ENCODE measurements at regions not wholly inside any gene's neighbourhood (a gene's known extent, or its start where the extent isn't known, plus 50 kb on each side); places are given as distances from the start of the nearest gene placed in this dataset.

DNA sequence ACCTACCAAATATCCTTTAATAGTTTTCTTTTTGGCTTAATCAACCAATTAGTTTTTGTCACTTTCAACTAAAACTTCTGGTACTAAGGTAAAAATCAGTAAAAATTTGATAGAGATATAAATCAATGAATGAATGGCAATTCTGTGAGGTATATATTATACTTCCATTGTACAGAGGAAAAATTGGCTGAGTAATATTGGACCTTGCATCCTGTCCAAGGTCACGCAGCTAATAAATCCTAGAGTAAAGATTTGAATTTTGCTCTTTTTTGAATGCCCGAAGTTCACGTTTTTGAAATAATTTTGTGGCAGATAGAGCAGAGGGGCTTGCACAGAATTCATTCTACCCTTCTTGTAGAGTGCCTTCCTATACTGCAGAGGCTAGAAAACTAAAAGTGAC, 81.1 kb upstream of the ZNF280D start:
- no peak overlapping the region for H3K4me3 ChIP-seq (ENCODE audit: control insufficient read depth, low read depth, low read length)
- TF ChIP-seq, protein P1, sequence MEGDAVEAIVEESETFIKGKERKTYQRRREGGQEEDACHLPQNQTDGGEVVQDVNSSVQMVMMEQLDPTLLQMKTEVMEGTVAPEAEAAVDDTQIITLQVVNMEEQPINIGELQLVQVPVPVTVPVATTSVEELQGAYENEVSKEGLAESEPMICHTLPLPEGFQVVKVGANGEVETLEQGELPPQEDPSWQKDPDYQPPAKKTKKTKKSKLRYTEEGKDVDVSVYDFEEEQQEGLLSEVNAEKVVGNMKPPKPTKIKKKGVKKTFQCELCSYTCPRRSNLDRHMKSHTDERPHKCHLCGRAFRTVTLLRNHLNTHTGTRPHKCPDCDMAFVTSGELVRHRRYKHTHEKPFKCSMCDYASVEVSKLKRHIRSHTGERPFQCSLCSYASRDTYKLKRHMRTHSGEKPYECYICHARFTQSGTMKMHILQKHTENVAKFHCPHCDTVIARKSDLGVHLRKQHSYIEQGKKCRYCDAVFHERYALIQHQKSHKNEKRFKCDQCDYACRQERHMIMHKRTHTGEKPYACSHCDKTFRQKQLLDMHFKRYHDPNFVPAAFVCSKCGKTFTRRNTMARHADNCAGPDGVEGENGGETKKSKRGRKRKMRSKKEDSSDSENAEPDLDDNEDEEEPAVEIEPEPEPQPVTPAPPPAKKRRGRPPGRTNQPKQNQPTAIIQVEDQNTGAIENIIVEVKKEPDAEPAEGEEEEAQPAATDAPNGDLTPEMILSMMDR (IDR thresholded peaks at IDR 0.05; ENCODE audit: control insufficient read depth, insufficient read depth, low read depth, low read length, missing control alignments) = no peak
- DNase-seq (ENCODE audit: low read depth) = no peak

DNA sequence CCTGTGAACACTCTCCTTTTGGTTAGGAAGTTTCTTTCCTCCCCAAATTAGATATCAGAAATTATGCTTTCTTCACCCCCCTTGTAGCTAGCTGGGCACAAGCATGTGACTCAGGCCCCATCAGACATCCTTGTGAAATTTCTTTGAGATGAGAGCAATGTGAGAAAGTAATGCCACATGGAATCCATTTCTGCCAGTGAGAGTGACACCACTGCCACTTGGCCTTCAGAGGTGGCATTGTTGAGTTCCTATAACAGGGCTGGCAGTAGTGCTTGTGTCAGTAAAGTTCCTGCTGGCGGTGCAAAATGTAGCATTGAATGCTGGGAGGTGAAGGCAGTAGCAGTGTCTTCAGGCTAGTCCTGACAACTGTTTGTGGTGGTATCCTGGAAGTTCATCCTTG, 80.7 kb upstream of the ZNF280D start:
- no peak overlapping the region for H3K4me3 ChIP-seq (ENCODE audit: control insufficient read depth, low read depth, low read length)
- TF ChIP-seq, protein P1 (IDR thresholded peaks at IDR 0.05; ENCODE audit: control insufficient read depth, insufficient read depth, low read depth, low read length, missing control alignments) = no peak
- DNase-seq (ENCODE audit: low read depth) = no peak

DNA sequence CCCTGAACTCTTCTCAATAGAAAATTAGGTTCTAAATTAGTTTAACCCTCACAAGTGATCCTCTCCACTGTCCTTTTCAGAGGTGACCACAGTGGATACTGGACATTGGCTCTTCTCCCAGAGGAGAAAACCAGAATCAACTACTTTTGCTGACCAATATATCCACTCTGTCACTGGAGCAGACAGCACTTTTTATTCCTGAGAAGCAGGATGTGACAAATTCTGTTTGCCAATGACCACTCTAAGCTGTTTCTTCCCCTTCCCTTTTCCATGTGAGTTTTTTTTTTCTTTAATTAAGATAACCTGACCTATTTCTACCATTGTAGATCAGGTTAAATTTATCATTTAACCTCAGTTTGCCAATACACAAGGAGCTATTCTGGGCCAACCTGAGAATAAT, 79.7 kb upstream of the ZNF280D start:
- no peak overlapping the region for H3K4me3 ChIP-seq (ENCODE audit: control insufficient read depth, low read depth, low read length)
- TF ChIP-seq, protein P1 (IDR thresholded peaks at IDR 0.05; ENCODE audit: control insufficient read depth, insufficient read depth, low read depth, low read length, missing control alignments) = no peak
- DNase-seq (ENCODE audit: low read depth) = no peak

- TF ChIP-seq, protein P1 (IDR thresholded peaks at IDR 0.05; ENCODE audit: control insufficient read depth, insufficient read depth, low read depth, low read length, missing control alignments) = no peak
- H3K4me3 ChIP-seq (ENCODE audit: control insufficient read depth, low read depth, low read length) = no peak overlapping the region
- no peak for DNase-seq (ENCODE audit: low read depth)
These were observed 78.9 kb upstream of the ZNF280D start for GRCh38 chr15:56812221-56812620.

DNA sequence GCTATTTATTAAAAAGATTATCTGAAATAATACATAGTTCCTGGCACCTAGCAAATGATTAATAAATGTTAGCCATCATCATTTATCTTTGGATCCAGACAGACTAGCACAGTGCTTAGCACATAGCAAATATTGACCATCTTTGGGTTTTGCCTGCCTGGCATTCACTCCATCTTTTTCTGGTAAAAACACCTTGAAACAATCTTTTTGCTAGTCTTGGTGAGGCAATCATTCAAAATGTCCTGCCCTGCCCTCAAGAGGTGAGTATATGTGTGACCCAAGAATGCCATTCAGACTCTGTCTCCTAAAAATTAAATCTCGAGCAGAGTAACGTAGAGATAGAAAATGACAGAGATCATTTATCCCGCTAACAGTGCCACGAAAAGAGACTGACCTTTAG, 78.3 kb upstream of the ZNF280D start:
- TF ChIP-seq, protein P1 (IDR thresholded peaks at IDR 0.05; ENCODE audit: control insufficient read depth, insufficient read depth, low read depth, low read length, missing control alignments) = no peak
- H3K4me3 ChIP-seq (ENCODE audit: control insufficient read depth, low read depth, low read length) = no peak overlapping the region
- no peak for DNase-seq (ENCODE audit: low read depth)

DNA sequence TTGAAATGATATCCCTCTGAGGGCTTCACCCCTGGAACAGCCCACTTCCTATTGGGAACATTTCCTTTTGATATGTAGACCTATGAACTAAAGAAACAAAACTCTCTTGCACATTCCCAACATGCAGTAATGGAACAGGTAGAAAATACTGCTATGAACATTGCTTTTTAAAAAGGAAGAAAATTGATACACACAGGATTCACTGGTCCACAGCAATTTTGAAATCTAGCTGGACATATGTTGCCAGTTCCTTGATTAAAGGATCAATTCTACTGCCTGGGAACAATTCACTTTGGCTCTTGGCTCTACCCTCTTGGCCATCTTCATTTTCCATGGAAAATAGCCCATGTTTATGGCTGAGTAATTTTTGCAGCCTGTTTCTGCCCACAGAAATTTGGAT, 74.9 kb upstream of the ZNF280D start:
- H3K4me3 ChIP-seq (ENCODE audit: control insufficient read depth, low read depth, low read length) = no peak overlapping the region
- TF ChIP-seq, protein P1 (IDR thresholded peaks at IDR 0.05; ENCODE audit: control insufficient read depth, insufficient read depth, low read depth, low read length, missing control alignments) = no peak
- no peak for DNase-seq (ENCODE audit: low read depth)

DNA sequence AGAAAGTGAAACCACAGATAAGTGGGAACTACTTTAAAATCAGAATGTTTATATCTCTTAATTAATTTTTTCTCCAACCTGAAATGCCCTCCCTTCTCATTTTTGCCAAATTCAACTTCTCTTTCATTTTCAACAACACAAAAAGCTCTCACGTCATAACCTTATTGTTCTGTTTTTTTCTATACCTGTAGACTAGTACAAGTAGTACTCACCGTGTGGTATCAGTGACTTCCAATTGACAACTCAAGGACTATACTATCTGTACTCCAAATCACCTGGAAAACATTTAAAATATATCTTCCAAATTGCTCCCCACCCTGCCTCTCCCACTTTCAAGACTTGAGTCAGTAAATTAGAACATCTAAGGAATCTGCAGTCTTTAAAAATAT, 72.8 kb upstream of the ZNF280D start:
- H3K4me3 ChIP-seq (ENCODE audit: control insufficient read depth, low read depth, low read length) = no peak overlapping the region
- TF ChIP-seq, protein P1 (IDR thresholded peaks at IDR 0.05; ENCODE audit: control insufficient read depth, insufficient read depth, low read depth, low read length, missing control alignments) = no peak
- no peak for DNase-seq (ENCODE audit: low read depth)

Data from AG09309 (cell line).